ENCODE measurements at regions not wholly inside any gene's neighbourhood (a gene's known extent, or its start where the extent isn't known, plus 50 kb on each side); places are given as distances from the start of the nearest gene placed in this dataset.

DNA sequence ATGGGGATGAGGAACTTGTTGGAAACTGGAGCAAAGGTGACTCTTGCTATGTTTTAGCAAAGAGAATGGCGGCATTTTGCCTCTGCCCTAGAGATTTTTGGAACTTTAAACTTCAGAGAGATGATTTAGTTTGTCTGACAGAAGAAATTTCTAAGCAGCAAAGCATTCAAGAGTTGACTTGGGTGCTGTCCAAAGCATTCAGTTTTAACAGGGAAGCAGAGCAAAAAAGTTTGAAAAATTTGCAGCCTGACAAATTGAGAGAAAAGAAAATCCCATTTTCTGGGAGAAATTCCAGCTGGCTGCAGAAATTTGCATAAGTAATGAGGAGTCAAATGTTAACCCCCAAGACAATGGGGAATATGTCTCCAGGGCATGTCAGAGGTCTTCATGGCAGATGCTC lies 682.3 kb upstream of the ST8SIA4 start:
- no peak for TF ChIP-seq SP4 (IDR thresholded peaks at IDR 0.05; ENCODE audit: low read length)
- TF ChIP-seq CEBPB (IDR thresholded peaks at IDR 0.05; ENCODE audit: low read depth, low read length) = no peak
- TF ChIP-seq MAFK (IDR thresholded peaks at IDR 0.05; ENCODE audit: low read depth, low read length) = no peak
- TF ChIP-seq GTF2F1 (IDR thresholded peaks at IDR 0.05; ENCODE audit: borderline replicate concordance, low read depth, low read length) = no peak
- no peak for TF ChIP-seq EP300 (IDR thresholded peaks at IDR 0.05; ENCODE audit: borderline replicate concordance in 1 of 2, low read depth in 2 of 2, low read length in 2 of 2)
- TF ChIP-seq, protein P1, sequence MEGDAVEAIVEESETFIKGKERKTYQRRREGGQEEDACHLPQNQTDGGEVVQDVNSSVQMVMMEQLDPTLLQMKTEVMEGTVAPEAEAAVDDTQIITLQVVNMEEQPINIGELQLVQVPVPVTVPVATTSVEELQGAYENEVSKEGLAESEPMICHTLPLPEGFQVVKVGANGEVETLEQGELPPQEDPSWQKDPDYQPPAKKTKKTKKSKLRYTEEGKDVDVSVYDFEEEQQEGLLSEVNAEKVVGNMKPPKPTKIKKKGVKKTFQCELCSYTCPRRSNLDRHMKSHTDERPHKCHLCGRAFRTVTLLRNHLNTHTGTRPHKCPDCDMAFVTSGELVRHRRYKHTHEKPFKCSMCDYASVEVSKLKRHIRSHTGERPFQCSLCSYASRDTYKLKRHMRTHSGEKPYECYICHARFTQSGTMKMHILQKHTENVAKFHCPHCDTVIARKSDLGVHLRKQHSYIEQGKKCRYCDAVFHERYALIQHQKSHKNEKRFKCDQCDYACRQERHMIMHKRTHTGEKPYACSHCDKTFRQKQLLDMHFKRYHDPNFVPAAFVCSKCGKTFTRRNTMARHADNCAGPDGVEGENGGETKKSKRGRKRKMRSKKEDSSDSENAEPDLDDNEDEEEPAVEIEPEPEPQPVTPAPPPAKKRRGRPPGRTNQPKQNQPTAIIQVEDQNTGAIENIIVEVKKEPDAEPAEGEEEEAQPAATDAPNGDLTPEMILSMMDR (IDR thresholded peaks at IDR 0.05; ENCODE audit: control extremely low read depth in 1 of 3, insufficient read depth in 1 of 3, low read depth in 1 of 3, low read length in 3 of 3) = no peak

Data from H1 (cell line).